ENCODE measurements at regions not wholly inside any gene's neighbourhood (a gene's known extent, or its start where the extent isn't known, plus 50 kb on each side); places are given as distances from the start of the nearest gene placed in this dataset.

DNA sequence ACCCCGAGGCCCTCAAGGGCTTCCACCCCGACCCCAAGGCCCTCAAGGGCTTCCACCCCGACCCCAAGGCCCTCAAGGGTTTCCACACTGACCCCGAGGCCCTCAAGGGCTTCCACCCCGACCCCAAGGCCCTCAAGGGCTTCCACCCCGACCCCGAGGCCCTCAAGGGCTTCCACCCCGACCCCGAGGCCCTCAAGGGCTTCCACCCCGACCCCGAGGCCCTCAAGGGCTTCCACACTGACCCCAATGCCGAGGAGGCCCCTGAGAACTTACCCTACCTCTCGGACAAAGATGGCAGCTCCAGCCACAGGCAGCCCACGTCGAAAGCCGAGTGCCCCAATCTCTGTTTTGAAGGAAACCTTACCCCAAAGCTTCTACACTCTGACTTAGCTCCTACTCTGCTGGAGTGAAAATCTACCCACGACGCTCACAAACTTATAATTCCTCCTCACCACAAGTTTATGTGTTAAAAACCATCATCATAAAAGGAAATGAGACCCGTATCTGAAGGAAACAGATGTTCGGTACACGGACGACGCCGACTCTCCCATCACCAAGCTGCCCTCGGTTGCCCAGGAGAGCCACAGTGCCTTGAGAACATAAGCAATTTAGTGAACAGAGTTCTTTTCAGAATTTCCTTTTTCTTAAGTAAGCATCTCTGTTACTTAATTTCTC, 61.2 kb upstream of the RPH3AL start:
- DNase-seq (ENCODE audit: low read depth in 2 of 2) = no peak

DNA sequence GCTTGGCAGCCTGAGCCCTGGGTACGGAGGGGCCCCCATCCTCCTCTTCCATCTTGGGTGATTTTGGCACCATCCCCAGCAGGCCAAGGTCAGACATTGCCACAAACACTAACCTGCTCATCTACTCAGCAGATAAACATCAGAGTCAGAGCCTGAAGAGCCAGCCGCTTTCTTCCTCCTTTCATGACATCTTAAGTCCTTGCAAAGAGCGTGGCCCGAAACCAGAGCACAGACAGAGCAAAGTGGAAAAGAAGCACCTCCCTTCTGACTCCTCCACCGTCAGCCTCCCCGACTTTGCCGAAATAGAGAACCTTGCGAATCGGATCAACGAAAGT, 60.4 kb upstream of the RPH3AL start:
- DNase-seq (ENCODE audit: low read depth in 2 of 2) = no peak

DNA sequence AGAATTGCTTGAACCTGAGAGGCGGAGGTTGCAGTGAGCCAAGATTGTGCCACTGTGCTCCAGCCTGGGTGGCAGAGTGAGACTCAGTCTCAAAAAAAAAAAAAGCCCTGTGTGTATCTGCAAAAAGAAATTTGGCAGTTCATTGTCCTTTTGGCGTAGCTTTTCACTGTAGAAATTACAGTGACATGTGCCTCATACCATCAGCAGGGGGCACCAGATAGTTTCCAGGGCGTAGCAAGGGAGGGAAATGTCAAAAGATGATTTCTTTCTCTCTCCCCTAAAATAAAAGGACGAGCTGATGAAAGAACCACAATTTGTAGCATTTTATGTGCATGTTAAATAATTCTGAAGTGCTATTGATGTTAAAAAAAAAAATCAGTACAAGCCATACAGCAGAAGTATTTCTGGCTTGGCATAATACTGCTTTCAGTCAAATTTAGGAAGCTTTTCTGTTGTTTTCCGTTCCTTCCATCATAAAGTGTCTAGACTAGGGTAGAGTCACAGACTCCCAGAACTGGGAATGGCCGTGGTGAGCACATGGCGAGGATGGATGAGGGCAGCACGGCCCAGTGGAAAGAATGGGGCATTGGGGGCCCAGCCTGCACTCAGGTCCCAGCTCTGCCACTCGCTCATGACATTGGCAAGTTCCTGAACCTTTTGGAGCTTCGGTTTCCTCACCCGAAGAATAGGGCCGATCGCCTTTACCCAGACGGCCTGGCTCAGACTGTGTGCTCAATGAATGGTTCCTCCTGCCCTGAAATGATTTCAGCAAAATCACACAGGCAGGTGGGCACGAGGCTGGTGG, 59.8 kb upstream of the RPH3AL start:
- no peak for DNase-seq (ENCODE audit: low read depth in 2 of 2)

- no peak for DNase-seq (ENCODE audit: low read depth in 2 of 2)
These were observed 59.0 kb upstream of the RPH3AL start for GRCh38 chr17:411421-412120.

DNA sequence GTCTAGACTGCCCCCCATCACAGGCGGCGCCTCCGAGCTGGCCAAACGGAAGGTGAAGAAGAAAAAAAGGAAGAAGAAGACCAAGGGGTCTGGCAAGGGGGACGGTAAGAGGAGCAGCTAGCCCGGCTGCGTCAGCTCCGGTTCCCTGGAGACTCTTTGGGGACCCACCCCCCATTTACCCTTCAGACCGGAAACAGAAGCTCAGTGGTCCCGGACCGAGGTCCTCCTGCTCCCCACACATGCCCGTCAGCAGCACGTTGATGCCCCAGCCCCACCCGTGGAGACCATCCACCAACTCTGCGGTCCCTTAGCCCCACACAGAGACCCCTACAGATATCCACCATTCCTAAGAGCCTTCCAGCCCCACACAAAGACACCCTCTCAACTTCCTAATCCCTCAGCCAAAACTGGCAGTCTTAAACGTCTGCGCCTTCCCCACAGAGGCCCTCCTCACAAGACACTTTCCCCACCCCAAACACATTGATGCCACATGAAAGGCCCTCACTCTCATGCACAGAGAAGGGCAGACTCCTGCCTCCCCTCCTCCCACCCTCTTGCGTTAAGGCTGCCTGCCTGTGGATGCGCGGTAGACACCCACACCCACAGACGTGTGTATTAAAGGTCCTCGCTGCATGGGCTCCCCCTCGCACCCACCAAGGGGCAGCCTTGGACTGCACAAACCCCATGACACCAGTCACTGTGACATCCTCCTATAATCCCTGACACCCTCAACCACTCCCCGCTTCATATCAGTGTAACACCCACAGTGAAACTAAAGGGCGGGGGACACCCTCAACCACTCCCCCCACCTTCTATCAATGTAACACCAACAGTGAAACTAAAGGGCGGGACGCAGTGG, 58.2 kb upstream of the RPH3AL start:
- peak; percentile 33 to 40 for DNase-seq (ENCODE audit: low read depth in 2 of 2)

GRCh38 chr17:409848-410542, 57.4 kb upstream of the RPH3AL start:
- peak; percentile 99 for DNase-seq (ENCODE audit: low read depth in 2 of 2)

- no peak for DNase-seq (ENCODE audit: low read depth in 2 of 2)
These were observed 56.8 kb upstream of the RPH3AL start for GRCh38 chr17:409308-409847.

GRCh38 chr17:404703-405102, 52.1 kb upstream of the RPH3AL start:
- DNase-seq (ENCODE audit: low read depth in 2 of 2) = no peak

Data from stimulated activated CD8-positive, alpha-beta memory T cell treated with anti-CD3 and anti-CD28 coated beads, Interleukin-2, amount 100 ng/mL, for 48 hours (primary cell).